Bronchial epithelial cell (primary cell): ENCODE measurements at regions not wholly inside any gene's neighbourhood (a gene's known extent, or its start where the extent isn't known, plus 50 kb on each side); places are given as distances from the start of the nearest gene placed in this dataset.

Source experiments
- DNase-seq: peaks from one replicate; pipeline ENCODE4 v3.0.0-alpha.2; 2010; ENCODE audit warnings: low read depth
- FAIRE-seq: peaks from 2 replicates; lab custom pipeline; 2011; peaks lifted over from hg19 to GRCh38; lab: Jason Lieb, UNC
- H3K27me3 ChIP-seq: 2 replicates; pipeline ENCODE4 v1.5.1; 2011; ENCODE audit warnings: low read length; ENCODE audit not compliant: control insufficient read depth, insufficient read depth
- H3K36me3 ChIP-seq: 2 replicates; pipeline ENCODE4 v1.5.1; 2011; ENCODE audit warnings: low read length; ENCODE audit not compliant: control insufficient read depth, insufficient read depth
- H3K4me3 ChIP-seq: 2 replicates; pipeline ENCODE4 v1.5.1; 2011; ENCODE audit warnings: mild to moderate bottlenecking, low read depth, low read length, control low read depth
- CTCF ChIP-seq: IDR thresholded peaks from 2 replicates; pipeline ENCODE4 v1.5.1; 2011; ENCODE audit warnings: mild to moderate bottlenecking, moderate library complexity, low read length, control low read depth, inconsistent platforms; ENCODE audit not compliant: insufficient read depth, severe bottlenecking

GRCh38 chr6:113649880-113650609 is 207.1 kb upstream of the MARCKS start:
- no peak for TF ChIP-seq CTCF
- no peaks in the 10 kb centered on the region for H3K36me3 ChIP-seq
- no peaks in the 10 kb centered on the region for H3K27me3 ChIP-seq
- H3K4me3 ChIP-seq = peak overlapping the region; percentile 19
- DNase-seq (peak; percentile 76), FAIRE-seq (no peak)

DNA sequence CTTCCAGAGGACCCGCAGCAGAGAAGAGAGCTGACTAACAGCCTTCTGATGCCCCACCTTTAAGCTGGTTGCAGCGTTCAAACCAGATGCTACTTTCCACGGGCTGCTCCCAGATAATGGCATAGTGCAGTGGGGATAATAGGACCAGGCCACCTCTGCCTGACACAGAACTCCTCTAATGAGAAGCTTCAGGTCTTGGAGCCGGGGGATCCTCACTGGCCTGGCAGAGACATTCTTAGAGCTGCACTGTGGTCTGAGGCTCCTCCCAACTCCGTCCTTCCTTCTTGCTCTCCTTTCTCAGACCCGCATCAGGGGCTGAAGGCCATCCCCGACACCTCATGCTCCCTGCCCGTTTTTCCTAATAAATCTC is 206.6 kb upstream of the MARCKS start:
- H3K4me3 ChIP-seq = no peak overlapping the region
- no peak for DNase-seq
- TF ChIP-seq CTCF = no peak
- no peaks in the 10 kb centered on the region for H3K36me3 ChIP-seq
- H3K27me3 ChIP-seq = no peaks in the 10 kb centered on the region
- FAIRE-seq = no peak

DNA sequence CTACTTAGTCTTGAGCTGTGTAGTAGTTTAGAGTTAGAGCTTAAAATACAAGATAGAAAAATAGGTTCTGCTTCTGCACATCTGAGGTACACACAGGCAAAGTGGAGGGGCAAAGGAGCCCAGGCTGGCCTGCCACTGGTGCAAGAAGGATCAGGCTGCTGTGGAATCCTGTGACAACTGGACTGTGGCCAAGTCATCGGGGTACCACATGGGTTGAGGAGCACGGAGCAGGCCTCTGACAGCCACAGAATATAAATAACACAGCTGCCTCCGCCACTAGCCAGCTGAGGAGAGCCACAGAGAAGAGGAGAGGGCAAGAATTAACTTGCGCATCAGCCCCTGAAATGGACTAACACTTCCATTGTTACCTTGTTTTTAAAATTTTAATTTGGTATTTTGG is 206.0 kb upstream of the MARCKS start:
- Histone ChIP-seq H3K27me3 (no peaks in the 10 kb centered on the region), H3K4me3 (no peak overlapping the region), H3K36me3 (no peaks in the 10 kb centered on the region)
- no peak for FAIRE-seq
- no peak for TF ChIP-seq CTCF
- DNase-seq = no peak

- Histone ChIP-seq H3K36me3 (no peaks in the 10 kb centered on the region), H3K4me3 (no peak overlapping the region), H3K27me3 (no peaks in the 10 kb centered on the region)
- no peak for TF ChIP-seq CTCF
- FAIRE-seq (no peak), DNase-seq (no peak)
Measured at GRCh38 chr6:113651920-113652319, 205.2 kb upstream of the MARCKS start.

- Histone ChIP-seq H3K4me3 (no peak overlapping the region), H3K36me3 (no peaks in the 10 kb centered on the region), H3K27me3 (no peaks in the 10 kb centered on the region)
- no peak for TF ChIP-seq CTCF
- FAIRE-seq (no peak), DNase-seq (no peak)
Measured at GRCh38 chr6:113653275-113653674, 203.9 kb upstream of the MARCKS start.

DNA sequence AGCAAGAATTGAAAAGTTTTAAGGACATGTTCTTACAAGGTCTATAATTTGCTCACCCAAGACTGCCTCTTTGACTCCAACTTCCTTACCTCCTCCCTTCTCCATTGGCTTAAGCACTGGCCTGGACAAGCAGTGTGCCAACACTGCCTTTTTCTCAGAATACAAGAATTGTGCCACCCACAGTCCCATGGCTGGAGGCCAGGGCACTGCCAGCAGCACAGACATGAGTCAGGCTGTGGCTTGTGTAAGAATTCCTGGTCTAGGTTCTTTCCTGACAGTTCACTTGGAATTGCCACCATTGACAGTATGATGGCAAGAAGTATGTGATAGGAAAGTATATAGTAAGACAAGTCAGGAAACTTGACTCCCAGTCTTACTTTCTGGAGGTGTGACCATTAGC is 202.7 kb upstream of the MARCKS start:
- H3K36me3 ChIP-seq = no peaks in the 10 kb centered on the region
- FAIRE-seq = peak; percentile 94
- no peak overlapping the region for H3K4me3 ChIP-seq
- no peaks in the 10 kb centered on the region for H3K27me3 ChIP-seq
- TF ChIP-seq CTCF = no peak
- peak; percentile 99 for DNase-seq
